Mammary epithelial cell (primary cell): ENCODE measurements at regions not wholly inside any gene's neighbourhood (a gene's known extent, or its start where the extent isn't known, plus 50 kb on each side); places are given as distances from the start of the nearest gene placed in this dataset.

ENCODE experiments used
- EZH2 ChIP-seq: IDR thresholded peaks from 2 replicates; pipeline ENCODE4 v1.6.1; 2012; ENCODE audit warnings: low read length, inconsistent platforms, borderline replicate concordance
- TF ChIP-seq, protein P1 (sequence below), 2 donors: IDR thresholded peaks in 1 of 2; conservative IDR thresholded peaks in 1 of 2; 2 replicates each; pipeline ENCODE4 v1.5.1; 2011 to 2012; ENCODE audit warnings: inconsistent platforms in 2 of 2, low read length in 2 of 2, mild to moderate bottlenecking in 2 of 2, control low read depth in 1 of 2, low read depth in 1 of 2; ENCODE audit not compliant: insufficient read depth in 1 of 2; ENCODE audit errors: extremely low read depth in 1 of 2

DNA sequence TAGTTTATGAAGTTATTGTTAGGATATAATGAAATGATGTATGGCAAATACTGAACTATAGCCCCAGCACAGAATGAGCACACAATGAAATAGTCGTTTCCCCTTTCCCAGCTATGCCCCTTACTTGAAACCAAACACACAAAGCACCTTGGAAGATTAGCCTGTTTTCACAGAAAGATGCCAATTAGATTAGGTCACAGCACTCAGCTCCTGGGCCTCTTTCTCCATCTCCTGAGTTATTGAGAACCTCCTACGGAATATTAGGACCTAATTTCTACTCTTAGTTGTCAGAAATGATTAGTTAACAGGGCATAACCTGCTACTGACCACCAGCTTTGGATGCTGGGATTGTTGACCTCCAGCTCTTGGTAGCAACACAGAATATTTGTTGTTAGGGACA is 269.4 kb upstream of the ROPN1 start:
- TF ChIP-seq, protein P1, sequence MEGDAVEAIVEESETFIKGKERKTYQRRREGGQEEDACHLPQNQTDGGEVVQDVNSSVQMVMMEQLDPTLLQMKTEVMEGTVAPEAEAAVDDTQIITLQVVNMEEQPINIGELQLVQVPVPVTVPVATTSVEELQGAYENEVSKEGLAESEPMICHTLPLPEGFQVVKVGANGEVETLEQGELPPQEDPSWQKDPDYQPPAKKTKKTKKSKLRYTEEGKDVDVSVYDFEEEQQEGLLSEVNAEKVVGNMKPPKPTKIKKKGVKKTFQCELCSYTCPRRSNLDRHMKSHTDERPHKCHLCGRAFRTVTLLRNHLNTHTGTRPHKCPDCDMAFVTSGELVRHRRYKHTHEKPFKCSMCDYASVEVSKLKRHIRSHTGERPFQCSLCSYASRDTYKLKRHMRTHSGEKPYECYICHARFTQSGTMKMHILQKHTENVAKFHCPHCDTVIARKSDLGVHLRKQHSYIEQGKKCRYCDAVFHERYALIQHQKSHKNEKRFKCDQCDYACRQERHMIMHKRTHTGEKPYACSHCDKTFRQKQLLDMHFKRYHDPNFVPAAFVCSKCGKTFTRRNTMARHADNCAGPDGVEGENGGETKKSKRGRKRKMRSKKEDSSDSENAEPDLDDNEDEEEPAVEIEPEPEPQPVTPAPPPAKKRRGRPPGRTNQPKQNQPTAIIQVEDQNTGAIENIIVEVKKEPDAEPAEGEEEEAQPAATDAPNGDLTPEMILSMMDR (conservative IDR thresholded peaks at IDR 0.05 in 1 of 2, IDR thresholded peaks at IDR 0.05 in 1 of 2; ENCODE audit: extremely low read depth in 1 of 2, insufficient read depth in 1 of 2, low read depth in 1 of 2, low read length in 2 of 2) = no peak
- TF ChIP-seq EZH2 = no peak
